AG10803 (cell line): ENCODE measurements at regions not wholly inside any gene's neighbourhood (a gene's known extent, or its start where the extent isn't known, plus 50 kb on each side); places are given as distances from the start of the nearest gene placed in this dataset.
"Not testable (repeated sequence)": the region's sequence is repeated elsewhere in the genome, so short reads cannot be mapped to it uniquely, and the experiment has no call there.

Source experiments
- DNase-seq: peaks from one replicate; pipeline ENCODE4 v3.0.0; 2010; ENCODE audit warnings: low read depth
- H3K4me3 ChIP-seq: 2 replicates; pipeline ENCODE4 v1.5.1; 2011; ENCODE audit warnings: mild to moderate bottlenecking, low read length, control low read depth
- CTCF ChIP-seq: conservative IDR thresholded peaks from 2 replicates; pipeline ENCODE4 v1.5.1; 2011; ENCODE audit warnings: mild to moderate bottlenecking, low read length, control low read depth, inconsistent platforms

GRCh38 chr6:167475947-167476346 is 151.1 kb downstream of the TTLL2 start:
- H3K4me3 ChIP-seq, result no peak overlapping the region
- DNase-seq, result no peak
- no peak for TF ChIP-seq CTCF

GRCh38 chr6:167476844-167477595 is 152.1 kb downstream of the TTLL2 start:
- no peak for DNase-seq
- H3K4me3 ChIP-seq, result no peak overlapping the region
- TF ChIP-seq CTCF, result no peak

GRCh38 chr6:167477688-167478087 is 152.8 kb downstream of the TTLL2 start:
- no peak overlapping the region for H3K4me3 ChIP-seq
- no peak for DNase-seq
- TF ChIP-seq CTCF, result no peak

GRCh38 chr6:167479301-167479700 is 154.4 kb downstream of the TTLL2 start:
- no peak for TF ChIP-seq CTCF
- no peak for DNase-seq
- H3K4me3 ChIP-seq, result no peak overlapping the region

- DNase-seq, result no peak
- no peak for TF ChIP-seq CTCF
- H3K4me3 ChIP-seq, result no peak overlapping the region
Observed at GRCh38 chr6:167479901-167480648, 155.2 kb downstream of the TTLL2 start.

- no peak for DNase-seq
- H3K4me3 ChIP-seq, result no peak overlapping the region
- no peak for TF ChIP-seq CTCF
Observed at GRCh38 chr6:167481307-167481926, 156.5 kb downstream of the TTLL2 start.

- H3K4me3 ChIP-seq, DNase-seq: not testable (repeated sequence)
Observed at GRCh38 chr6:167482801-167483200, 157.9 kb downstream of the TTLL2 start.
